ENCODE measurements at regions not wholly inside any gene's neighbourhood (a gene's known extent, or its start where the extent isn't known, plus 50 kb on each side); places are given as distances from the start of the nearest gene placed in this dataset.

GRCh38 chr11:30153008-30153407 is 77.8 kb upstream of the FSHB start:
- no peak for DNase-seq (ENCODE audit: extremely low read depth, low read depth)

DNA sequence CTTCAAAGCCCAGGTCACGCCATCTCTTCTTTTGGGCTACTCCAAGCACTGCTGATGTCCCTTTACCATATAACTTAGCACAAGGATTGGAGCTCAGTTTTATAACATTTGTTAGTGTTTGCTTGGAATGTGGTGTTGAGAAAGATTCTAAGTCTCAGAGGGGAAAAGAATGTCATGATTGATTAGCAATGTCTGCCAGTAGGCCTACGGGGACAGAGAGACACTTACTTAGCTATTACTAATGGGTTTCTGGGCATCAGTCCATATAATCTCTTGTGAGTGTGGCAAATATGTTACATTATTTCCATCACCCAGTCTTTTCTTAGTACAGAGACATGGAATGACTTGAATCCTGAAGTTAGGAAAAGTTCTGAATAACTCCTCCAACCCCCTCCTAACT is 75.4 kb upstream of the FSHB start:
- no peak for DNase-seq (ENCODE audit: extremely low read depth, low read depth)

- DNase-seq (ENCODE audit: extremely low read depth, low read depth) = no peak
Observed at GRCh38 chr11:30159546-30159945, 71.3 kb upstream of the FSHB start.

- DNase-seq (ENCODE audit: extremely low read depth, low read depth) = no peak
Observed at GRCh38 chr11:30165652-30166051, 65.2 kb upstream of the FSHB start.

- DNase-seq (ENCODE audit: extremely low read depth, low read depth) = no peak
Observed at GRCh38 chr11:30171661-30172060, 59.2 kb upstream of the FSHB start.

DNA sequence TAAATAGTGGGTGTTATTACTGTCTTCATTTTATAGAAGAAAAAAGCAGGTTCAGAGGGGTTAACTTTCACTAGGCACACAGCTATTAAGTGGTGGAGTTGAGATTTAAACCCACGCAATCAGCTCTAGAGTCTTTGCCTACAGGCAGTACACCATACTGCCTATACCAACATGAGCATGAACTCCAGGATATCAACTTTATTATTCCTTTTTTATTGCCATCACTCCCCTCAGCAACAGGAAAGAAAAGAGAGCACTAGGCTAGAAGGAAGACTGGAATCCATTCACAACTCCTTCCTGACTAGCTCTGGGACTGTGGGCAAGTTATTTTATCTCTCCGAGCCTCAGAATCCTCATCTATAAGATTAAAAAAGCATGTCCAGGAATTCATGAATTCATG is 58.7 kb upstream of the FSHB start:
- DNase-seq (ENCODE audit: extremely low read depth, low read depth) = no peak

GRCh38 chr11:30172883-30173311 is 57.9 kb upstream of the FSHB start:
- no peak for DNase-seq (ENCODE audit: extremely low read depth, low read depth)

DNA sequence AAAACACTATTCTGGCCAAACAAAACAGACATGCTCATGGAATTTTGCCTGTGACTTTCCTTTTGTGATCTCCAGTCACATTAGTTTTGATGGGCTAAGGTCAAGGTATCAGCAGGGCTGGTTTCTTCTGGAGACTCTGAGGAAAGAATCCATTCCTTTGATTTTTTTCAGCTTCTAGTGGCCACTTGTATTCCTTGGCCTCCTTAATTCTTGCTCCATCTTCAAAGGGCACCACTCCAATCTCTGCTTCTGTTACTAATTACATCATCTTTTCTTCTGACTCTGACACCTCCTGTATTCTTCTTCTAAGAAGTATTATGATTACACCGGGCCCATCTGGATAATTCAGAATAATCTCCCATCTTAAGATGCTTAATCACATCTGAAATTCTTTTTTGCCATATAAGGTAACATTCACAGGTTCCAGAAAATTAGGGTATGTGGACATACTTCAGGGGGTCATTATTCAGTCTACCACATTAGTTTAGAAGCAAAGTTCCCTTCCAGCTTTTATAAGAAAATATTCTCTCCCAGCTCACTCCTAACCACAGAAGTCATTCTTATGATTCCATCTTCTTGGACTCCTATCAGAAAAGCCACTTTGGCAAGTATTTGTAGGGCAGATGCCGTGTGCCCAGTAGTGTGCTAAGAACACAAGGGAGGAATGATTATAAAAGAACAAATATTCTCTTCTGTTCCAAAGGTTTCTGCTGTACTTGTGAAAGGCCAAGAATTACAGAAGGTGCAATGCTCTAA is 56.4 kb upstream of the FSHB start:
- DNase-seq (ENCODE audit: extremely low read depth, low read depth) = no peak

Small RNA genes lying in the stretch of these regions (small RNA-seq; reads per million reads assigned to genes)
- gene AL358944.1 = 0 reads per million in 2 experiments
